ENCODE measurements at regions not wholly inside any gene's neighbourhood (a gene's known extent, or its start where the extent isn't known, plus 50 kb on each side); places are given as distances from the start of the nearest gene placed in this dataset.

DNA sequence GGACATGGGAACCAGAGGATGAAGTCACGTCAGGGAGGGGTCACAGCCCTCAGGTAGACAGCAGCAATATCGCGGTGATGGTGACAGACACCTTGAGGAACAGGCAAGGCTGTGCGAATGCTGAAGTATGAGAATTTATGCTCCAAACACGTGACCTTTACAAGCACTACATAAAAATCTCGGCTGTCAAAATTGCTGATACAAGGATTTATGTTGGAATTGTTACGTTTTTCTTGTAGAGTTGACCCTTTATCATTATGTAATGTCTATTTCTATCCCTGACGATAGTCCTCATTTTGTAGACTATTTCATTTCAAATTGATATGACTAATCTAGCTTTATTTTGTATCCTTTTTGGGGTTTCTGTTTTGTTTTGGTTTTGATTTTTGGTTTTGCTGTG lies 311.1 kb downstream of the C6orf118 start:
- H4K20me1 ChIP-seq (ENCODE audit: insufficient read depth) = no peaks in the 10 kb centered on the region
- POLR2A ChIA-PET = no interaction called here

DNA sequence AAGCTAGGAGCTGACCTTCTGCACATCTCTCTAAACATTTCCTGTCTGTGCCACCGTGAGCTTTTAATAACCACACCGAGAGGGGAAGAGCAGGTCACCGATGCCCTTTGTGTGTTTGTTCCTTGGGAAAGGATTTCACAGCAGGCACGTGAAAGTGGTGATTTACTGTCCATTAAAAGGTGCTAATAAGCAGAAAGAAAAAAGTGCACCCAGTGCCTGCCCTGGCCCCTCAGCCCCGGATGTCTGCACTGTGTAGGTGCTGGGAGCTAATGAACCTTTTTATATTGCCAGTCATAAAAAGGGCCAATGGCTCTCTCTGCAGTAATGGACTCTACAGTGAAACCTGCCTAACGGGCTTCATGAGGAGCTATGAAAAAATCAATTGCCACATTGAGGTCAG lies 312.6 kb downstream of the C6orf118 start:
- Histone ChIP-seq H3K27me3 (ENCODE audit: insufficient read depth, low read length) (no peaks in the 10 kb centered on the region), H3K79me2 (ENCODE audit: insufficient read depth, low read length) (no peaks in the 10 kb centered on the region), H3K4me1 (ENCODE audit: control insufficient read depth in 1 of 2, insufficient read depth in 2 of 2, low read length in 2 of 2) (no peaks in the 10 kb centered on the region), H3K36me3 (ENCODE audit: control insufficient read depth in 1 of 2, insufficient read depth in 2 of 2, low read length in 2 of 2) (no peaks in the 10 kb centered on the region), H3K9me2 (ENCODE audit: insufficient read depth) (no peaks in the 10 kb centered on the region; the same call in 1 of the 2 replicates), H3K9me3 (ENCODE audit: control insufficient read depth in 1 of 2, insufficient read depth in 1 of 2, low read depth in 1 of 2, low read length in 2 of 2) (peaks cover 0 to 3% of the 10 kb centered on the region in 2 experiments; a peak in 2 of 4 replicates), H2AFZ (ENCODE audit: low read depth, low read length, poor library complexity, severe bottlenecking) (no peak overlapping the region), H3K27ac (ENCODE audit: low read depth, low read length) (no peak overlapping the region), H3K9ac (ENCODE audit: low read length) (no peak overlapping the region), H4K20me1 (ENCODE audit: insufficient read depth) (no peaks in the 10 kb centered on the region), H3K4me2 (ENCODE audit: low read length) (no peak overlapping the region), H3K4me3 (replicated peaks in 1 of 2; ENCODE audit: low read depth in 1 of 2, low read length in 2 of 2) (no peak overlapping the region)
- ATAC-seq (no peak), DNase-seq (ENCODE audit: low read depth, low spot score) (no peak)
- BruUV-seq (replicated peaks) = no TSS peak
- RAD21 ChIA-PET (ENCODE audit: low non-redundant PET in 1 of 2, low total read pairs in 2 of 2, uncharacterized antibody in 2 of 2, unreplicated experiment in 2 of 2) = no interaction called here
- POLR2A ChIA-PET = no interaction called here
- CTCF ChIA-PET = no interaction called here
- intact Hi-C loops (cut with micrococcal nuclease) = no loop called here
- TF ChIP-seq CBX3 (IDR thresholded peaks at IDR 0.05; ENCODE audit: low read depth) = no peak

More for the DNA sequence above, 311.1 kb downstream of the C6orf118 start:
- ChIA-PET CTCF (no interaction called here), RAD21 (ENCODE audit: low non-redundant PET in 1 of 2, low total read pairs in 2 of 2, uncharacterized antibody in 2 of 2, unreplicated experiment in 2 of 2) (no interaction called here)
- BruUV-seq (replicated peaks) = no TSS peak
- Histone ChIP-seq H3K4me1 (ENCODE audit: control insufficient read depth in 1 of 2, insufficient read depth in 2 of 2, low read length in 2 of 2) (no peaks in the 10 kb centered on the region), H3K9ac (ENCODE audit: low read length) (no peak overlapping the region), H3K4me2 (ENCODE audit: low read length) (no peak overlapping the region), H3K36me3 (ENCODE audit: control insufficient read depth in 1 of 2, insufficient read depth in 2 of 2, low read length in 2 of 2) (no peaks in the 10 kb centered on the region), H3K79me2 (ENCODE audit: insufficient read depth, low read length) (no peaks in the 10 kb centered on the region), H3K27me3 (ENCODE audit: insufficient read depth, low read length) (no peaks in the 10 kb centered on the region), H3K27ac (ENCODE audit: low read depth, low read length) (no peak overlapping the region), H3K4me3 (replicated peaks in 1 of 2; ENCODE audit: low read depth in 1 of 2, low read length in 2 of 2) (no peak overlapping the region), H3K9me2 (ENCODE audit: insufficient read depth) (no peaks in the 10 kb centered on the region; the same call in 1 of the 2 replicates), H3K9me3 (ENCODE audit: control insufficient read depth in 1 of 2, insufficient read depth in 1 of 2, low read depth in 1 of 2, low read length in 2 of 2) (peaks cover 6 to 7% of the 10 kb centered on the region in 2 experiments; a peak in 3 of 4 replicates), H2AFZ (ENCODE audit: low read depth, low read length, poor library complexity, severe bottlenecking) (no peak overlapping the region)
- no peak for TF ChIP-seq POLR2A (IDR thresholded peaks at IDR 0.05; ENCODE audit: borderline replicate concordance, extremely low read depth, insufficient read depth, insufficient read length)
- no peak for TF ChIP-seq EGR1 (IDR thresholded peaks at IDR 0.05; ENCODE audit: low read depth)
- TF ChIP-seq, protein P1, sequence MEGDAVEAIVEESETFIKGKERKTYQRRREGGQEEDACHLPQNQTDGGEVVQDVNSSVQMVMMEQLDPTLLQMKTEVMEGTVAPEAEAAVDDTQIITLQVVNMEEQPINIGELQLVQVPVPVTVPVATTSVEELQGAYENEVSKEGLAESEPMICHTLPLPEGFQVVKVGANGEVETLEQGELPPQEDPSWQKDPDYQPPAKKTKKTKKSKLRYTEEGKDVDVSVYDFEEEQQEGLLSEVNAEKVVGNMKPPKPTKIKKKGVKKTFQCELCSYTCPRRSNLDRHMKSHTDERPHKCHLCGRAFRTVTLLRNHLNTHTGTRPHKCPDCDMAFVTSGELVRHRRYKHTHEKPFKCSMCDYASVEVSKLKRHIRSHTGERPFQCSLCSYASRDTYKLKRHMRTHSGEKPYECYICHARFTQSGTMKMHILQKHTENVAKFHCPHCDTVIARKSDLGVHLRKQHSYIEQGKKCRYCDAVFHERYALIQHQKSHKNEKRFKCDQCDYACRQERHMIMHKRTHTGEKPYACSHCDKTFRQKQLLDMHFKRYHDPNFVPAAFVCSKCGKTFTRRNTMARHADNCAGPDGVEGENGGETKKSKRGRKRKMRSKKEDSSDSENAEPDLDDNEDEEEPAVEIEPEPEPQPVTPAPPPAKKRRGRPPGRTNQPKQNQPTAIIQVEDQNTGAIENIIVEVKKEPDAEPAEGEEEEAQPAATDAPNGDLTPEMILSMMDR (IDR thresholded peaks at IDR 0.05 in 2 of 3, conservative IDR thresholded peaks at IDR 0.05 in 1 of 3; ENCODE audit: borderline replicate concordance in 1 of 3, insufficient read depth in 1 of 3, low read depth in 2 of 3, low read length in 2 of 3) = no peak
- DNase-seq (ENCODE audit: low read depth, low spot score) (no peak), ATAC-seq (no peak)
- intact Hi-C loops (cut with micrococcal nuclease) = no loop called here
